ENCODE measurements at regions not wholly inside any gene's neighbourhood (a gene's known extent, or its start where the extent isn't known, plus 50 kb on each side); places are given as distances from the start of the nearest gene placed in this dataset.

DNA sequence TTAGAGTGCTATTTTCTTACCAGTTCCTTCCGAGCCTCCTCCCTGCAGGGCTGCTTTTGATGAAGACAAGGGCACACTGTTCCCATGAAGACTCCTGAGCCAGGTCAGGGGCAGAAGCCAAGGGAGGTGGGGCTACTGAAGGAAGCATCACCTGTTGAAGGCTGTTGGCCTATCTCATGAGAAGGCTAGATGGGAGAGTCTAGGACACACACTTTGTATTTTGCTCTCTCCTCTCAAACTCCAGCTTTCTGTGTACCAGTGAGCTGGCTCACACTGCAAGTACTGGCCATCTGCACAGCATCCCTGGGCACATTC lies 683.2 kb upstream of the ID4 start:
- H3K27me3 ChIP-seq (ENCODE audit: control insufficient read depth in 2 of 2, insufficient read depth in 2 of 2, low read length in 2 of 2) = no peaks in the 10 kb centered on the region
- H3K9me1 ChIP-seq (ENCODE audit: control insufficient read depth, insufficient read depth, low read length) = no peaks in the 10 kb centered on the region
- H3K4me1 ChIP-seq (replicated peaks in 1 of 2; ENCODE audit: control insufficient read depth in 2 of 2, insufficient read depth in 2 of 2, low read length in 2 of 2) = no peaks in the 10 kb centered on the region
- intact Hi-C loops (cut with micrococcal nuclease) = no loop called here
- no peaks in the 10 kb centered on the region for H3K79me2 ChIP-seq (ENCODE audit: control insufficient read depth, insufficient read depth, low read length)
- no peaks in the 10 kb centered on the region for H4K20me1 ChIP-seq (replicated peaks; ENCODE audit: control insufficient read depth, insufficient read depth, low read length)
- H3K27ac ChIP-seq (ENCODE audit: extremely low read depth, low read depth, low read length) = no peak overlapping the region
- H2AFZ ChIP-seq (ENCODE audit: low read depth, low read length) = no peak overlapping the region
- ATAC-seq (no peak), DNase-seq (ENCODE audit: extremely low read depth in 1 of 4, low spot score in 3 of 4) (no peak), FAIRE-seq (no peak)
- in situ Hi-C loops (cut with MboI) = no loop called here
- 9% methylated on average over 1 of the region's 1 CpG for WGBS (ENCODE audit: insufficient coverage, low coverage, missing lambda C conversion rate)
- H3K36me3 ChIP-seq (ENCODE audit: control insufficient read depth, insufficient read depth, low read length) = no peaks in the 10 kb centered on the region
- ChIA-PET POLR2A (no interaction called here), CTCF (ENCODE audit: low intra/inter-chr PET ratio) (no interaction called here)
- no peak overlapping the region for H3K4me3 ChIP-seq
- no peaks in the 10 kb centered on the region for H3K9me3 ChIP-seq (replicated peaks; ENCODE audit: control insufficient read depth, insufficient read depth, low read depth, low read length)
- TF ChIP-seq SREBF1 (IDR thresholded peaks at IDR 0.05; ENCODE audit: borderline replicate concordance, low read depth, low read length) = no peak
- TF ChIP-seq ZBTB7A (IDR thresholded peaks at IDR 0.05; ENCODE audit: borderline replicate concordance, control insufficient read depth, low read depth, low read length) = no peak
- no peak for TF ChIP-seq CSDE1 (IDR thresholded peaks at IDR 0.05)
- no peak for TF ChIP-seq NFE2 (IDR thresholded peaks at IDR 0.05; ENCODE audit: low read depth)
- TF ChIP-seq CAMTA2 (CRISPR knock-in tag; conservative IDR thresholded peaks at IDR 0.05) = no peak
- TF ChIP-seq, protein P1, sequence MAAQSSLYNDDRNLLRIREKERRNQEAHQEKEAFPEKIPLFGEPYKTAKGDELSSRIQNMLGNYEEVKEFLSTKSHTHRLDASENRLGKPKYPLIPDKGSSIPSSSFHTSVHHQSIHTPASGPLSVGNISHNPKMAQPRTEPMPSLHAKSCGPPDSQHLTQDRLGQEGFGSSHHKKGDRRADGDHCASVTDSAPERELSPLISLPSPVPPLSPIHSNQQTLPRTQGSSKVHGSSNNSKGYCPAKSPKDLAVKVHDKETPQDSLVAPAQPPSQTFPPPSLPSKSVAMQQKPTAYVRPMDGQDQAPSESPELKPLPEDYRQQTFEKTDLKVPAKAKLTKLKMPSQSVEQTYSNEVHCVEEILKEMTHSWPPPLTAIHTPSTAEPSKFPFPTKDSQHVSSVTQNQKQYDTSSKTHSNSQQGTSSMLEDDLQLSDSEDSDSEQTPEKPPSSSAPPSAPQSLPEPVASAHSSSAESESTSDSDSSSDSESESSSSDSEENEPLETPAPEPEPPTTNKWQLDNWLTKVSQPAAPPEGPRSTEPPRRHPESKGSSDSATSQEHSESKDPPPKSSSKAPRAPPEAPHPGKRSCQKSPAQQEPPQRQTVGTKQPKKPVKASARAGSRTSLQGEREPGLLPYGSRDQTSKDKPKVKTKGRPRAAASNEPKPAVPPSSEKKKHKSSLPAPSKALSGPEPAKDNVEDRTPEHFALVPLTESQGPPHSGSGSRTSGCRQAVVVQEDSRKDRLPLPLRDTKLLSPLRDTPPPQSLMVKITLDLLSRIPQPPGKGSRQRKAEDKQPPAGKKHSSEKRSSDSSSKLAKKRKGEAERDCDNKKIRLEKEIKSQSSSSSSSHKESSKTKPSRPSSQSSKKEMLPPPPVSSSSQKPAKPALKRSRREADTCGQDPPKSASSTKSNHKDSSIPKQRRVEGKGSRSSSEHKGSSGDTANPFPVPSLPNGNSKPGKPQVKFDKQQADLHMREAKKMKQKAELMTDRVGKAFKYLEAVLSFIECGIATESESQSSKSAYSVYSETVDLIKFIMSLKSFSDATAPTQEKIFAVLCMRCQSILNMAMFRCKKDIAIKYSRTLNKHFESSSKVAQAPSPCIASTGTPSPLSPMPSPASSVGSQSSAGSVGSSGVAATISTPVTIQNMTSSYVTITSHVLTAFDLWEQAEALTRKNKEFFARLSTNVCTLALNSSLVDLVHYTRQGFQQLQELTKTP (IDR thresholded peaks at IDR 0.05; ENCODE audit: low read depth in 1 of 2, partially characterized antibody in 2 of 2) = no peak
- TF ChIP-seq NFIC (IDR thresholded peaks at IDR 0.05) = no peak
- no peak for TF ChIP-seq ZNF431 (CRISPR knock-in tag; IDR thresholded peaks at IDR 0.05)
- TF ChIP-seq, protein P2, sequence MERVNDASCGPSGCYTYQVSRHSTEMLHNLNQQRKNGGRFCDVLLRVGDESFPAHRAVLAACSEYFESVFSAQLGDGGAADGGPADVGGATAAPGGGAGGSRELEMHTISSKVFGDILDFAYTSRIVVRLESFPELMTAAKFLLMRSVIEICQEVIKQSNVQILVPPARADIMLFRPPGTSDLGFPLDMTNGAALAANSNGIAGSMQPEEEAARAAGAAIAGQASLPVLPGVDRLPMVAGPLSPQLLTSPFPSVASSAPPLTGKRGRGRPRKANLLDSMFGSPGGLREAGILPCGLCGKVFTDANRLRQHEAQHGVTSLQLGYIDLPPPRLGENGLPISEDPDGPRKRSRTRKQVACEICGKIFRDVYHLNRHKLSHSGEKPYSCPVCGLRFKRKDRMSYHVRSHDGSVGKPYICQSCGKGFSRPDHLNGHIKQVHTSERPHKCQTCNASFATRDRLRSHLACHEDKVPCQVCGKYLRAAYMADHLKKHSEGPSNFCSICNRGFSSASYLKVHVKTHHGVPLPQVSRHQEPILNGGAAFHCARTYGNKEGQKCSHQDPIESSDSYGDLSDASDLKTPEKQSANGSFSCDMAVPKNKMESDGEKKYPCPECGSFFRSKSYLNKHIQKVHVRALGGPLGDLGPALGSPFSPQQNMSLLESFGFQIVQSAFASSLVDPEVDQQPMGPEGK (CRISPR knock-in tag; IDR thresholded peaks at IDR 0.05; ENCODE audit: borderline replicate concordance) = no peak
- no TSS peak for BruUV-seq (replicated peaks)
- no peak overlapping the region for H3K4me2 ChIP-seq (ENCODE audit: insufficient read depth, low read length)
- H3K9ac ChIP-seq (ENCODE audit: insufficient read depth in 1 of 2, low read depth in 2 of 2, low read length in 2 of 2) = no peak overlapping the region
